Ishikawa (cell line): ENCODE measurements at regions not wholly inside any gene's neighbourhood (a gene's known extent, or its start where the extent isn't known, plus 50 kb on each side); places are given as distances from the start of the nearest gene placed in this dataset.

Experiments
- CEBPB ChIP-seq: IDR thresholded peaks from 2 replicates; pipeline ENCODE4 v1.6.1; 2012
- EGR1 ChIP-seq: IDR thresholded peaks from 2 replicates; pipeline ENCODE4 v1.6.1; 2012
- EP300 ChIP-seq: IDR thresholded peaks from 2 replicates; pipeline ENCODE4 v1.6.1; 2012; ENCODE audit warnings: borderline replicate concordance
- NFIC ChIP-seq: IDR thresholded peaks from 2 replicates; pipeline ENCODE4 v1.6.1; 2012
- RAD21 ChIP-seq: IDR thresholded peaks from 2 replicates; pipeline ENCODE4 v1.6.1; 2012; ENCODE audit warnings: low read depth
- TAF1 ChIP-seq: IDR thresholded peaks from 2 replicates; pipeline ENCODE4 v1.6.1; 2012; ENCODE audit warnings: low read depth, mild to moderate bottlenecking
- ZBTB7A ChIP-seq: IDR thresholded peaks from 2 replicates; pipeline ENCODE4 v1.6.1; 2012; ENCODE audit warnings: low read depth
- TF ChIP-seq, protein P1 (sequence below): IDR thresholded peaks from 2 replicates; pipeline ENCODE4 v1.6.1; 2012
- TF ChIP-seq, protein P2 (sequence below): IDR thresholded peaks from 2 replicates; pipeline ENCODE4 v1.6.1; 2012

DNA sequence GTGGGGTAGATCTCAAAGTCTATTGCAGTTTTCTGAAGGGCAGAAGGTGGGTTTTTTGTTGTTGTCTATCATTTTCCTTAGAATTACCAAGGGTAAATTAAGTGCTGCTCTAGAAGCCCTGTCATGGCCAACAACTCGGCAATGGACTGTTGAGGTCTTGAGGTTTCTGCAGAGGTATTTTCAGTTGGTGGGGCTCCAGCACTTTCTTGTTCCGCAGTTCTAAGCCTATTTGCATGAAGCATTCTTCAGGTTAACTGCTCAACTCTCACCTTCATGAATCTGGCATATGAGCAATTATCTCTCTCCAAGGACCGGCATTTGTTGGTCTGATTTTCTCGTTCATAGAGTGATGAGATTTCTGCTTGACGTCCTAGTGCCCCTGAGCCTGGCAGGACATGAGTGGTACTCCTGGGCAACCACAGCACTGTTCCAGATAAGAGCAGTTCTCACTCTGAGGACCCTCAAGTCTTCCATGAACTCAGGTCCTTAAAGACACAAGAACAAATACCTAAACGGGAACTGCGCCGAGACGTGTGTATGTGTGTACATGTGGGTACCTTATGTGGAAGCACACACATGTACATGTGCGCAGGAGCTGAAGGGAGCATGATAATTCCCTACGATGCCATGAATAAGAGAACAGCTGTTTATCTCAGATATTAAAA lies 544.5 kb downstream of the CSNK1G3 start:
- TF ChIP-seq TAF1 (no peak), EGR1 (no peak), EP300 (no peak), NFIC (no peak), RAD21 (no peak), ZBTB7A (no peak), CEBPB (no peak)
- TF ChIP-seq, protein P1, sequence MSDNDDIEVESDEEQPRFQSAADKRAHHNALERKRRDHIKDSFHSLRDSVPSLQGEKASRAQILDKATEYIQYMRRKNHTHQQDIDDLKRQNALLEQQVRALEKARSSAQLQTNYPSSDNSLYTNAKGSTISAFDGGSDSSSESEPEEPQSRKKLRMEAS, result no peak
- TF ChIP-seq, protein P2, sequence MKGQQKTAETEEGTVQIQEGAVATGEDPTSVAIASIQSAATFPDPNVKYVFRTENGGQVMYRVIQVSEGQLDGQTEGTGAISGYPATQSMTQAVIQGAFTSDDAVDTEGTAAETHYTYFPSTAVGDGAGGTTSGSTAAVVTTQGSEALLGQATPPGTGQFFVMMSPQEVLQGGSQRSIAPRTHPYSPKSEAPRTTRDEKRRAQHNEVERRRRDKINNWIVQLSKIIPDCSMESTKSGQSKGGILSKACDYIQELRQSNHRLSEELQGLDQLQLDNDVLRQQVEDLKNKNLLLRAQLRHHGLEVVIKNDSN, result no peak
